Endothelial cell of umbilical vein (primary cell): ENCODE measurements at regions not wholly inside any gene's neighbourhood (a gene's known extent, or its start where the extent isn't known, plus 50 kb on each side); places are given as distances from the start of the nearest gene placed in this dataset.
"Not testable (repeated sequence)": the region's sequence is repeated elsewhere in the genome, so short reads cannot be mapped to it uniquely, and the experiment has no call there.

ENCODE experiments used
- BruUV-seq: library from RNA; stranded (reverse); fragments of 400-500 nt; replicated peaks from 2 replicates; lab custom pipeline; 2021; lab: Mats Ljungman, UMichigan
- CTCF ChIA-PET: fragments of 300-600, 350-600 bp; sonication (Branson Sonifier 250); formaldehyde crosslinking; loops from one replicate; lab custom pipeline; 2021; ENCODE audit warnings: antibody characterized with exemption, inconsistent platforms; lab: Charles Lee
- POLR2A ChIA-PET: fragments of 300-600, 350-600 bp; sonication (Branson Sonifier 250); formaldehyde crosslinking; loops from one replicate; lab custom pipeline; 2021; ENCODE audit warnings: antibody characterized with exemption, inconsistent platforms; lab: Charles Lee
- DNase-seq: peaks from one replicate; pipeline ENCODE4 v3.0.0-alpha.2; 2011; ENCODE audit warnings: low read depth, low spot score
- FAIRE-seq: peaks from 2 replicates; lab custom pipeline; 2011; peaks lifted over from hg19 to GRCh38; lab: Jason Lieb, UNC
- H2AFZ ChIP-seq: 2 replicates; pipeline ENCODE4 v1.6.0; 2012; ENCODE audit warnings: low read depth, low read length, control low read depth, inconsistent platforms
- H3K27ac ChIP-seq: 2 replicates; pipeline ENCODE4 v1.5.1; 2011; ENCODE audit warnings: low read depth, mild to moderate bottlenecking, control low read depth, low read length, moderate library complexity; ENCODE audit not compliant: insufficient read depth
- H3K27me3 ChIP-seq, 2 experiments: 2 replicates each; pipeline versions ENCODE4 v1.6.0 to v1.6.1; 2011; ENCODE audit warnings: low read length in 2 of 2, mixed read lengths in 1 of 2; ENCODE audit not compliant: control insufficient read depth in 2 of 2, insufficient read depth in 2 of 2
- H3K36me3 ChIP-seq, 2 experiments: 2 replicates in 1 of 2; 3 replicates in 1 of 2; pipeline ENCODE4 v1.5.1; 2011; ENCODE audit warnings: low read length in 2 of 2, mild to moderate bottlenecking in 1 of 2, moderate library complexity in 1 of 2; ENCODE audit not compliant: control insufficient read depth in 2 of 2, insufficient read depth in 2 of 2; ENCODE audit errors: extremely low read depth in 1 of 2
- H3K4me1 ChIP-seq: 3 replicates; pipeline ENCODE4 v1.5.1; 2011; ENCODE audit warnings: mild to moderate bottlenecking, low read length; ENCODE audit not compliant: control insufficient read depth, insufficient read depth; ENCODE audit errors: extremely low read depth
- H3K4me2 ChIP-seq: 2 replicates; pipeline ENCODE4 v1.6.1; 2011; ENCODE audit warnings: low read length, control low read depth, mixed read lengths; ENCODE audit not compliant: insufficient read depth
- H3K4me3 ChIP-seq, 3 experiments: fragments of 200-600 bp in 1 of 3; sonication (generic), shearing (Covaris generic) in 1 of 3; replicated peaks in 1 of 3; 2 replicates each; pipeline ENCODE4 v1.5.1; 2011 to 2016; ENCODE audit warnings: control low read depth in 3 of 3, low read length in 3 of 3, mild to moderate bottlenecking in 2 of 3, inconsistent platforms in 1 of 3, low read depth in 1 of 3, moderate library complexity in 1 of 3; ENCODE audit not compliant: insufficient read depth in 1 of 3
- H3K79me2 ChIP-seq: 2 replicates; pipeline ENCODE4 v1.6.0; 2012; ENCODE audit warnings: low read length, inconsistent platforms; ENCODE audit not compliant: control insufficient read depth, insufficient read depth
- H3K9ac ChIP-seq: replicated peaks from 2 replicates; pipeline ENCODE3; 2011; ENCODE audit warnings: low read length, control low read depth; ENCODE audit not compliant: insufficient read depth; ENCODE audit errors: extremely low read depth
- H3K9me1 ChIP-seq: replicated peaks from 3 replicates; pipeline ENCODE4 v1.6.0; 2011; ENCODE audit warnings: mild to moderate bottlenecking, low read length; ENCODE audit not compliant: control insufficient read depth, insufficient read depth; ENCODE audit errors: extremely low read depth
- H3K9me3 ChIP-seq: replicated peaks from 2 replicates; pipeline ENCODE4 v1.5.1; 2012; ENCODE audit warnings: low read length, inconsistent platforms; ENCODE audit not compliant: control insufficient read depth, insufficient read depth
- H4K20me1 ChIP-seq: replicated peaks from 2 replicates; pipeline ENCODE3; 2011; ENCODE audit warnings: mild to moderate bottlenecking, low read length; ENCODE audit not compliant: control insufficient read depth, insufficient read depth; ENCODE audit errors: extremely low read depth
- dilution Hi-C: fragments of 300-500 bp; cut with MboI; formaldehyde crosslinking; loops from one replicate; pipeline ENCODE4 v1.15.0; 2019; ENCODE audit warnings: low sequenced_read_pairs; ENCODE audit not compliant: extremely low pct_ligation_motif_present
- intact Hi-C: fragments of 100-400 bp; cut with micrococcal nuclease; formaldehyde crosslinking; loops from one replicate; pipeline ENCODE4 v1.10.0; 2022

- FAIRE-seq, H3K9me3 ChIP-seq: not testable (repeated sequence)
These were observed 233.0 kb upstream of the FRG2C start for GRCh38 chr3:75431120-75431519.

GRCh38 chr3:75432466-75432865 is 231.7 kb upstream of the FRG2C start:
- H3K9me1 ChIP-seq, BruUV-seq, H3K9me3 ChIP-seq, H3K27me3 ChIP-seq, FAIRE-seq, dilution Hi-C loops, H3K4me3 ChIP-seq, H3K9ac ChIP-seq, H3K36me3 ChIP-seq, intact Hi-C loops, DNase-seq, POLR2A ChIA-PET, H4K20me1 ChIP-seq, H2AFZ ChIP-seq, H3K79me2 ChIP-seq: not testable (repeated sequence)
- peak overlapping the region; percentile 41 for H3K4me2 ChIP-seq
- CTCF ChIA-PET, result interaction anchor here (1.0 to 1.7 kb wide), 3 partner anchors 10 to 241 kb away, joined by 3 read pairs; no protein-coding TSS in a partner anchor
- H3K27ac ChIP-seq, result peak overlapping the region; percentile 40
- H3K4me1 ChIP-seq, result peaks cover 16% of the 10 kb centered on the region

More at GRCh38 chr3:75431120-75431519, 233.0 kb upstream of the FRG2C start:
- H3K4me2 ChIP-seq, H3K36me3 ChIP-seq, H4K20me1 ChIP-seq, H2AFZ ChIP-seq, dilution Hi-C loops, BruUV-seq, H3K79me2 ChIP-seq, H3K9me1 ChIP-seq, H3K27me3 ChIP-seq, DNase-seq, POLR2A ChIA-PET, H3K4me3 ChIP-seq, H3K27ac ChIP-seq, intact Hi-C loops, H3K9ac ChIP-seq: not testable (repeated sequence)
- peaks cover 14% of the 10 kb centered on the region for H3K4me1 ChIP-seq
- CTCF ChIA-PET, result interaction anchor here (2.8 kb wide), 1 partner anchor 240 kb away, joined by 18 read pairs; no protein-coding TSS in a partner anchor
